Stimulated activated CD8-positive, alpha-beta memory T cell treated with anti-CD3 and anti-CD28 coated beads, Interleukin-15, amount 100 ng/mL, for 24 hours (primary cell): ENCODE measurements at regions not wholly inside any gene's neighbourhood (a gene's known extent, or its start where the extent isn't known, plus 50 kb on each side); places are given as distances from the start of the nearest gene placed in this dataset.

Source experiments
- DNase-seq: peaks from one replicate; pipeline ENCODE4 v3.0.0-alpha.2; 2020; ENCODE audit warnings: low read depth

GRCh38 chr3:177512945-177513814 lies 315.9 kb upstream of the TBL1XR1 start:
- no peak for DNase-seq

DNA sequence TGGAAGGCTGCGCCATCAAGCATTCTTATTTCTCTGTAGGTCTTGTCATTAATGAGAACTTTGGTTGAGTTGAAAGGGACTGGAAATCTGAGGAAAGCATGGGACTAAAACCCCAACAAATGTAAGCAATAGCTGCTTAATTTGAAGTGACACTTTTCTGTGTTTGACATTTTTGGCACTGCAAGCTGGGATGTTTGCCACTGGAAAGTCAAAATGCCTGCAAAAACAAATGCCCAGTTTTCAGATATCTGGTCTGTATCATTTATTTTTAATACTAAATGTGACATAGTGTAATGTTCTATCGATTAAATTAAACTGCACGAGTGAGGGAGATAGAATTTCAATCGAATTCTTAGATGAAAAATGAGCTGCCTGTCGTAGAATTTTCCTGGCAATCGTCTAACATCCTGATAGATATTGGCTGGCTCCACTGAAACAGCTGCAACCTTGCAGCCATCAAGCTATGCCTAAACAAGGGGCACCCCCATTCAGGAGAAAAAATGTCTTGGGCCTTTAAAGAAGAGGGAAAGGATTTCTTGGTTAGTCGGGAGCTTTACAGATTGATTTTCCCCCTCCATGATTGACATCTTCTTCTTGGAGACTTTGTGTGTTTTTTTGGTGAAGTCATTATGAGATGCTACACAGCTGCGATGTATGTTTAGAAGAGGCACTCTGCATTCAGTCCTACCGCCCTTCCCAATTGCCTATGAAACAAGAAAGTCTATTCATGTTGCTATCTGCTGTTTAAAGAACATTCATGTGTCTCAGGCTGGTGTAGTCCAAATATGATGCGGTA lies 316.7 kb upstream of the TBL1XR1 start:
- no peak for DNase-seq

- DNase-seq = no peak
These were observed 317.6 kb upstream of the TBL1XR1 start for GRCh38 chr3:177514611-177515499.

DNA sequence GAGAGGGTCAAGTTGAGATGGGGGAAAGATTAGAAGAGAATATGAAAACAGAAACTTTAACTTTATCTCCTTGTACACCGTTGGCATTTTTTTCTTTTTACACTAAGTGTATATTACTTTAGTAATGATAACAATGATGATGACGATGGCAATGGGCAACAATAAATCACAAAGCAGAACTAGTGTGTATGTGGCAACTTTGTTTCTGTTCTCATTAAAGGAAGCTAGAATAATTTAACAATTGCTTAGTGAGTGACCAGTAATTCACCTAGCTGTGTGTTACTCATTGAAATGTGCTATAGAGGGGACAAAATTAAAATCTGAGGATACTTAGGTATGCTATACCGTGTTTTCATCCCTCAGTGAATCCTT lies 318.5 kb upstream of the TBL1XR1 start:
- DNase-seq = no peak

DNA sequence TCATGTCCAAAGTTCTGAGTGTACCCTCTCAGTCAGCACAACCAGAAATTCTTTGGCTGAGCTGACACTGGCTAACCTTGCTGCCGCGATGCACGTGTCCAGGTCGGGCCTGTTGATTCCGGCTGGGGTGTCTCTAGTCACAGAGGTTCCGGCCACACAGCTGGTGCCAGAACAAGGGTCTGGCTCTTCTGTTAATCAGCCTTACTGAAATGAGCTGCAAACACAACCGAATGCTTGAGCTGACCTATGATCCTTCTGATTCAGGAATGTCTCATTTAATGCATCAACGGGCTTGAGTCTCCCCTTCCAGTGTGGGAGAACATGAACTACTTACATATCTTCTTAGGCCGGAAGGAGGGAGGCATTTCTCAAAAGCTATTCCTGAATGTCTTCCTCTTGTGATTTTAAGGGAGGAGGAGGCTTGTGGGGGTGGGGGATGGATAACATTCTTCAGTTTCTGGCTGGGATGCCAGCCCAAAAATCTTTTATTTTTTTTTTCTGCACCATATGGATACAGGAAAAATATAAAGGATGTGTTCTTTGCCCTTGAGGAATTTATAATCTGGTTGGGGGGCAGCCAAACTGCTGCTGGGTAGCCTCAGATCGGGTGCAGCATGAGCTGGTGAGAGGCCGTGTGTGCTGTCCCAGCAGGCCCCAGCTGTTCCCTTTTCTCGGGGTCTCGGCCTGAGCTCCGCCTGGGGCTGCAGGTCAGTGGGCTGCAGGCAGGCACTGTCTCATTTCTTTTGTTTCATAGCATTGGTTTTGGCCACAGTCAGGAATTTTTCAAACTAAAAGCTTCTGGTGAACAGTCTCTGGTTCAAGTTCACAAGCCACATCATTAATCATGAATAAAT lies 319.1 kb upstream of the TBL1XR1 start:
- DNase-seq = no peak

GRCh38 chr3:177517906-177518305 lies 320.6 kb upstream of the TBL1XR1 start:
- DNase-seq = no peak

GRCh38 chr3:177519588-177519987 lies 322.3 kb upstream of the TBL1XR1 start:
- no peak for DNase-seq

GRCh38 chr3:177521305-177521704 lies 324.0 kb upstream of the TBL1XR1 start:
- no peak for DNase-seq

GRCh38 chr3:177522051-177522450 lies 324.8 kb upstream of the TBL1XR1 start:
- no peak for DNase-seq

- no peak for DNase-seq
These were observed 325.9 kb upstream of the TBL1XR1 start for GRCh38 chr3:177523067-177523675.

DNA sequence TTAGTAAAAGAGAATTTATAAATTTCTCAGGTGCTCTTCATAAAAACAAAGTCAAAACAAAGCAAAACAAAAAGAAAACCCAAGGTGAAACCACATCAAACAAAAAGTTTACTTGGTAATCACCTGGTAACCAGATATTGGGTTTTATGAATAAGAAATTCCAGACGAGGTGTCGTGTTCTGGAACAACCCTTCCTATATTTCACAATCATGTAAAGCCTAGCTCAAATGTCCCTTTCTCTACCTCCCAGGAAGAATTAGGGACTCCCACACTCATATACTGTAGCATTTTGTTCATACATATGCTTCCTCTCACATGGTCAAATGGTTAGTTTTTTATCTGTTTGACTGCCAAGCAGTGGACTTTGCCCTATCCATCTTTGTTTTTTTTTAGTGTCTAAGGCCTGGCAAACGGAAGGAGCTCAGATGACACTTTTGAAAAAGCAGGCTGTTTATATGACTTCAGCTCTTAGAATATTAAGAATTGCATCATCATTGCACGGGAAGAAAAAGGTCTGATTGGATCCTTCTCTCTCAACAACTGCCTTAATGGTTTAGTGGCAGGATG lies 326.7 kb upstream of the TBL1XR1 start:
- DNase-seq = no peak

- DNase-seq = no peak
These were observed 327.5 kb upstream of the TBL1XR1 start for GRCh38 chr3:177524742-177525141.

- no peak for DNase-seq
These were observed 328.1 kb upstream of the TBL1XR1 start for GRCh38 chr3:177525414-177525813.

GRCh38 chr3:177525987-177526712 lies 328.9 kb upstream of the TBL1XR1 start:
- DNase-seq = no peak

DNA sequence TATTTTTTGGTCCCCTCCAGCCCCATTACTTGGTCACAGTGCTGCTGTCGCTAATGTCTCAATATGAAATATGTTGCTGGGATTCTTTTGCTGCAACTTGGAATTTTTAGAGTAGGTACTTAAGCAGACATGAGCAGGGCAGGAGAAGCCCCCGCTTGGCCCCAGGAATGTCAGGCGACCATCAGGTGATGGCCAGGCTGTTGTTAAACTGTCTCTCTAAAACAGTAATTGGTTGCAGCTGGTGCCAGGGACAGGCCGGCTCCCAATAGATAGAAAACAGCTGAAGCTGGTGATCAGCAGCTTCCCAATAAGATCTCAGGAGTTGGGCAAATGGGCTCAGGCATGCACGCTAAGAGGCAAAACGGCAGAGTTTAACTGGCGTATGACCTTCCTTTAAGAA lies 329.9 kb upstream of the TBL1XR1 start:
- no peak for DNase-seq

DNA sequence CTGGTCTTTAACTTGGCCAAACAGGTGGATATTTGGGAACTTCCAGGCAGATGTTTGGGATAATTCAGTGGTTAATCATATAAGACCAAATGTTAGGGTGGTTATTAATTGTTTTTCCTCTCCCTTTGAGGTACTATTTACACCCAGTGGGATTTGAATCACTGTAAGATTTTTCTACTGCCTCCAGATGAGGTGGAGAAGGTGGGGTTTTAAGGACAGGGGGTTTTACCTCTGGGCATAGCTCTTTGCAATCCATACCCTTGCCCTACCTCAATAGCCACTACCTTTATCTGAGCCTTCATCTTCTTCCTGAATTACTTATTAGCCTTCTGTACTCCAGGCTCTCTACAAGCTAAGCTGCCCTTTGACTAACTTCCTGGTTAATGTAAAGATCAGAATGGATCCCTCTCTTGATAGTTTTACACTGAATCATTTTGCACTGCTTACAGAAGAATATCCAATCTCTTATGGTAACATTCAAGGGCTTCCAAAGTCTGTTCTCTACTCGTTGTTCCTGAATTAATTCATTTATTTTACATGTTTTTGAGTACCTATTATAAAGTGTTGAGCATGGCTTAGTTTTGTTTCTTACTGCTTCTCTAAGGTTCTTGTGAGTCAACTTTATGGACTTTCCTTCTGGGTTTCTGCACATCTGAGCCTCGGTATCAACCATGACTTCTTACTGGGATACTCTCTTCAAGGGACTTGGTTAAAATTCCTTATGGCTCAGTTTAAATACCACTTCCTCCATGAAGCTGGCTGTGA lies 331.2 kb upstream of the TBL1XR1 start:
- no peak for DNase-seq

DNA sequence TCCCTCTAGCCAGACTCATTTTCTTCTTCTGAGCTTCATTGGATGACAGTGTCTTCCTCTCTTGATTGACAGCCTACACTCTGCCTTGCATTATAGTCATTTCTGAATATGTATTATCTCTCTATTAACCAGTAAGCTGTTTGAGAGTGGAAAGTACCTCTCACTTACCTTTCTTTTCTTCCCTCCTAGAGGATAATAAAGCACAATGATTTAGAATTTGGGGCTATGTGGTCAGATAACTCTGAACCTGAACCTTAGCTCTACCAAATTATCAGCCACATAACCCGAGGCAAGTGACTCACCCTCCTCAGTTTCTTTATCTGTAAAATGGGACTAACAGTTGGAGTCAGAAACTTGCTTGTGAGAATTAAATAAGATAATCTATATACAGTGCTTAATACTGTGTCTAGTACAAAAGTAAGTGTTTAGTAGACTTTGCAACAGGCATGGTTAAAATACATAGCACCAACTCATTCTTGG lies 331.8 kb upstream of the TBL1XR1 start:
- DNase-seq = no peak

DNA sequence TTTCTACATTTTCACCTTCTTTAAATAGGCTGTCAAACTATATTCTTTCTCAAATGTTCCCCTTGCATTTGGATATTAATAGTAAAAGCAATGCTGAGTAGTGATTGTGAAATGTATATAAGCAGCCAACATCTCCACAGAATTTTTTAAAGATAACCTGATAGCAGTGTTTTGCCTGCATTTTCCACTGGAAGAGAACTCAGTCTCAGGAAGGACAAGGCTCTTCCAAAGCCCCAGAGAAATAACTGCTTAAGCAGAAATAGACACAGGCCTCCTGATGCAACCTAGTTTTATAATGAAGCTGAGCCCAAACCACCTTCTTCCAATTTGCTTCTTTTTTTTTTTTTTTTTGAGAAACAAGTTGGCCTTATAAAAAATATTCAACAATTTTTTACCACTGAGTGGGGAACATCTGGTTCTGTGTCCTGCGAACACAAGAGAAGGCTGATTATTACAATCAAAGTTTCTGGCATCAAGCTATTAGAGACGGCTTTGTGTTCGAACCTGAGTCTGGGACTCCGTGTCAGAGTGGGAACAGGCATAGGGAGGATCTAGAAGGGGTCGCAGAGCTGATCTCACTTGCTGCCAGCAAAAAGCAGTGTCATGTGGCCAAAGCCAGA lies 332.5 kb upstream of the TBL1XR1 start:
- no peak for DNase-seq

DNA sequence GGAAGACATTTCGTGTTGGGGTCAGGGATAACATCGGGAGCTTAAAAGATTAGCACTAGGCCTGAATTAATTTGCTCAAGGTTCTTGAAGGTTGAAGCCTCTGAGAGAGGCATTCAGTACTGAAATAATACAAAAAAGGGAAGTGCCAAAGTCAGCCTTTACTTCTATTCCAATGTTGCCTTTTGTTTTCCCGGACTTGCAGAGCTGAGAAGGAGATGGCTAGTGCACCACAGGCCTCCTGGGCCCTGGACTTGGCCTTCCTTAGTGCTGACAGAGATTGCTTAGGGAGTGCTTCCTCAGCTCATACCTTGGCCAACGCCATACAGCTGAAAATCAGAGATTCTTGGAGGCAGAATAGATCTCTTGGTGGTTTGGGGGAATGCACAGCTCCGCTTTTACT lies 333.6 kb upstream of the TBL1XR1 start:
- DNase-seq = no peak
